Urinary bladder (tissue), 3 donors: ENCODE measurements at regions not wholly inside any gene's neighbourhood (a gene's known extent, or its start where the extent isn't known, plus 50 kb on each side); places are given as distances from the start of the nearest gene placed in this dataset.

ENCODE experiments used
- DNase-seq: peaks from one replicate; pipeline ENCODE4 v3.0.0-alpha.2; 2015; ENCODE audit errors: extremely low spot score
- H3K27ac ChIP-seq: one replicate; pipeline ENCODE4 v1.5.1; 2013; ENCODE audit warnings: low read depth, mild to moderate bottlenecking, moderate library complexity
- H3K36me3 ChIP-seq: one replicate; pipeline ENCODE4 v1.6.1; 2013; ENCODE audit warnings: mild to moderate bottlenecking, moderate library complexity; ENCODE audit not compliant: insufficient read depth
- H3K4me1 ChIP-seq: one replicate; pipeline ENCODE4 v1.6.1; 2013; ENCODE audit warnings: mild to moderate bottlenecking, moderate library complexity; ENCODE audit not compliant: insufficient read depth
- H3K4me3 ChIP-seq: one replicate; pipeline ENCODE4 v1.5.1; 2013; ENCODE audit warnings: low read depth, low read length
- WGBS: extraction: QIAGEN DNeasy Blood & Tissue Kit; methylation state at CpG from one replicate; pipeline ENCODE4 v1.1.7; 2013; 5-methylcytosine and 5-hydroxymethylcytosine counted together
- donor health status: healthy with polysubstance abuse.
- donor health status: healthy.

GRCh38 chr9:108117795-108118194 lies 628.2 kb upstream of the KLF4 start:
- Histone ChIP-seq H3K4me3 (no peak overlapping the region), H3K27ac (no peak overlapping the region), H3K36me3 (no peaks in the 10 kb centered on the region), H3K4me1 (no peaks in the 10 kb centered on the region)
- no peak for DNase-seq
- 83% methylated on average over 3 of the region's 3 CpGs for WGBS

GRCh38 chr9:108117306-108117705 lies 627.7 kb upstream of the KLF4 start:
- Histone ChIP-seq H3K36me3 (no peaks in the 10 kb centered on the region), H3K4me3 (no peak overlapping the region), H3K4me1 (no peaks in the 10 kb centered on the region), H3K27ac (no peak overlapping the region)
- no peak for DNase-seq
- 94% methylated on average over 2 of the region's 2 CpGs for WGBS

- no peak for DNase-seq
- H3K4me3 ChIP-seq: no peak overlapping the region
- 81% methylated on average over 2 of the region's 2 CpGs for whole genome bisulfite sequencing
- no peaks in the 10 kb centered on the region for H3K36me3 ChIP-seq
- no peak overlapping the region for H3K27ac ChIP-seq
- no peaks in the 10 kb centered on the region for H3K4me1 ChIP-seq
Measured at GRCh38 chr9:108113596-108113995, 624.0 kb upstream of the KLF4 start.

- no peaks in the 10 kb centered on the region for H3K36me3 ChIP-seq
- 91% methylated on average over 5 of the region's 5 CpGs for WGBS
- H3K4me3 ChIP-seq: no peak overlapping the region
- no peaks in the 10 kb centered on the region for H3K4me1 ChIP-seq
- H3K27ac ChIP-seq: no peak overlapping the region
- DNase-seq: no peak
Measured at GRCh38 chr9:108109927-108110690, 620.5 kb upstream of the KLF4 start.

GRCh38 chr9:108108852-108109448 lies 619.4 kb upstream of the KLF4 start:
- Histone ChIP-seq H3K4me1 (no peaks in the 10 kb centered on the region), H3K27ac (no peak overlapping the region), H3K4me3 (no peak overlapping the region), H3K36me3 (no peaks in the 10 kb centered on the region)
- WGBS: 62% methylated on average over 2 of the region's 2 CpGs
- DNase-seq: no peak

GRCh38 chr9:108108280-108108851 lies 618.8 kb upstream of the KLF4 start:
- no peak overlapping the region for H3K27ac ChIP-seq
- H3K4me3 ChIP-seq: no peak overlapping the region
- DNase-seq: no peak
- no peaks in the 10 kb centered on the region for H3K4me1 ChIP-seq
- 21% methylated on average over 4 of the region's 4 CpGs for WGBS
- no peaks in the 10 kb centered on the region for H3K36me3 ChIP-seq

- H3K27ac ChIP-seq: no peak overlapping the region
- WGBS: 83% methylated on average over 5 of the region's 5 CpGs
- DNase-seq: no peak
- no peak overlapping the region for H3K4me3 ChIP-seq
- H3K36me3 ChIP-seq: no peaks in the 10 kb centered on the region
- no peaks in the 10 kb centered on the region for H3K4me1 ChIP-seq
Measured at GRCh38 chr9:108105885-108106284, 616.3 kb upstream of the KLF4 start.

- no peaks in the 10 kb centered on the region for H3K36me3 ChIP-seq
- no peak overlapping the region for H3K27ac ChIP-seq
- no peaks in the 10 kb centered on the region for H3K4me1 ChIP-seq
- 84% methylated on average over 1 of the region's 1 CpG for WGBS
- H3K4me3 ChIP-seq: no peak overlapping the region
- DNase-seq: no peak
Measured at GRCh38 chr9:108104991-108105390, 615.4 kb upstream of the KLF4 start.

- no peaks in the 10 kb centered on the region for H3K36me3 ChIP-seq
- H3K4me1 ChIP-seq: no peaks in the 10 kb centered on the region
- WGBS: 95% methylated on average over 1 of the region's 1 CpG
- H3K4me3 ChIP-seq: no peak overlapping the region
- no peak overlapping the region for H3K27ac ChIP-seq
- DNase-seq: no peak
Measured at GRCh38 chr9:108103046-108103693, 613.6 kb upstream of the KLF4 start.

GRCh38 chr9:108101410-108101809 lies 611.8 kb upstream of the KLF4 start:
- Histone ChIP-seq H3K4me3 (no peak overlapping the region), H3K4me1 (no peaks in the 10 kb centered on the region), H3K27ac (no peak overlapping the region), H3K36me3 (no peaks in the 10 kb centered on the region)
- DNase-seq: no peak
- 86% methylated on average over 1 of the region's 1 CpG for WGBS

GRCh38 chr9:108100571-108100970 lies 611.0 kb upstream of the KLF4 start:
- 49% methylated on average over 6 of the region's 6 CpGs for WGBS
- no peaks in the 10 kb centered on the region for H3K36me3 ChIP-seq
- H3K4me3 ChIP-seq: no peak overlapping the region
- DNase-seq: no peak
- H3K27ac ChIP-seq: no peak overlapping the region
- H3K4me1 ChIP-seq: no peaks in the 10 kb centered on the region

- no peak for DNase-seq
- Histone ChIP-seq H3K27ac (no peak overlapping the region), H3K4me1 (no peaks in the 10 kb centered on the region), H3K36me3 (no peaks in the 10 kb centered on the region), H3K4me3 (no peak overlapping the region)
- 77% methylated on average over 3 of the region's 3 CpGs for whole genome bisulfite sequencing
Measured at GRCh38 chr9:108099854-108100253, 610.3 kb upstream of the KLF4 start.

- Histone ChIP-seq H3K27ac (no peak overlapping the region), H3K4me1 (no peaks in the 10 kb centered on the region), H3K36me3 (no peaks in the 10 kb centered on the region), H3K4me3 (no peak overlapping the region)
- DNase-seq: no peak
- 96% methylated on average over 1 of the region's 1 CpG for WGBS
Measured at GRCh38 chr9:108095496-108095895, 605.9 kb upstream of the KLF4 start.

- no peaks in the 10 kb centered on the region for H3K36me3 ChIP-seq
- DNase-seq: no peak
- no peak overlapping the region for H3K27ac ChIP-seq
- no peak overlapping the region for H3K4me3 ChIP-seq
- H3K4me1 ChIP-seq: no peaks in the 10 kb centered on the region
- WGBS: 85% methylated on average over 2 of the region's 2 CpGs
Measured at GRCh38 chr9:108094676-108094993, 605.1 kb upstream of the KLF4 start.
